GM10266 (cell line): ENCODE measurements at regions not wholly inside any gene's neighbourhood (a gene's known extent, or its start where the extent isn't known, plus 50 kb on each side); places are given as distances from the start of the nearest gene placed in this dataset.

ENCODE experiments used
- DNase-seq: peaks from one replicate; pipeline ENCODE4 v3.0.0; 2012; ENCODE audit errors: extremely low spot score
- TF ChIP-seq, protein P1 (sequence below): IDR thresholded peaks from 2 replicates; pipeline ENCODE4 v1.5.1; 2012; ENCODE audit warnings: mild to moderate bottlenecking, low read depth; ENCODE audit not compliant: control insufficient read depth, insufficient read depth; ENCODE audit errors: missing control alignments

DNA sequence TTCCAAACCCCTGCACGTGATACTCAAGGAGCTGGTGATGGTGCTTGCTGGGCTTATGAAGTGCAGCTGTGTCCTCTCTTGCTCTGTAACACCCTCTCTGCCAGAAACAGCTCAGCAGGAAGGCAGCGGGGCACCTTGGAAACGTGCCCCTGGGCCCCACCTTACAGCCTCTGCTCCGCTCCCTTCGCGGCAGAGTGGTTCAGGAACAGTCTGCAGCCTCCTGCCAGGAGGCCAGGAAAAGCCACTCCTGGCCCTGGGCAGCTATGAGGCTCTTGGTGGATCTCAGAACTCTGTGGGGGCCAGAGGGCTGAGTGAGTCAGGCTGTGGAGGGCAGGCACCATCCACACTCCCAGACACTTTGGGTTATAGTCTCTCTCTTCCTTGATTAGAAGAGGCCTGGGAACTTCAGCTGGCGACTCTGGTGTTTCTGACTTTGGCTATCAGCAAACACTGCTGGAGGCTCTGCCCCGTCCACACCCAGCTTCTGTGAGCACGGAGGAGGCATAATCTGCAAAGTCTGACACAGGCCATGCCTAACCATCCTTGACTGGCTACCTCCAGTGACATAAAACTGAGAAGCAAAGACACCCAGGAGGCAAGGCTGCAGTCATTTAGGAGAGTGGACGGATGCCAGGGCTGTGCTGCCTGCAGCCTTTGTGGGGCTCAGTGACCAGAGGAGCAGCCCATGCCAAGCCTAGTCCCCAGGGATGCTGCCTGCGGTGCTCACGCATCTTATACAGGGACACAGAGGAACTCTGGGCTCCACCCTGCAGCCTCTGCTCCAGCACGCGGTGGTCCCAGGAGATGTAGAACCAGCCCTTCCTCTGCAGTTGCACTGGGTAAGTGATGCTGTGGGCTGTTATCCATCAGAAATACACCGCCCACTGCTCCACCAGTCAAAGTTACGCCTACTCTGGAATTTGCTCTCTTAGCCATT lies 65.3 kb downstream of the METRNL start:
- TF ChIP-seq, protein P1, sequence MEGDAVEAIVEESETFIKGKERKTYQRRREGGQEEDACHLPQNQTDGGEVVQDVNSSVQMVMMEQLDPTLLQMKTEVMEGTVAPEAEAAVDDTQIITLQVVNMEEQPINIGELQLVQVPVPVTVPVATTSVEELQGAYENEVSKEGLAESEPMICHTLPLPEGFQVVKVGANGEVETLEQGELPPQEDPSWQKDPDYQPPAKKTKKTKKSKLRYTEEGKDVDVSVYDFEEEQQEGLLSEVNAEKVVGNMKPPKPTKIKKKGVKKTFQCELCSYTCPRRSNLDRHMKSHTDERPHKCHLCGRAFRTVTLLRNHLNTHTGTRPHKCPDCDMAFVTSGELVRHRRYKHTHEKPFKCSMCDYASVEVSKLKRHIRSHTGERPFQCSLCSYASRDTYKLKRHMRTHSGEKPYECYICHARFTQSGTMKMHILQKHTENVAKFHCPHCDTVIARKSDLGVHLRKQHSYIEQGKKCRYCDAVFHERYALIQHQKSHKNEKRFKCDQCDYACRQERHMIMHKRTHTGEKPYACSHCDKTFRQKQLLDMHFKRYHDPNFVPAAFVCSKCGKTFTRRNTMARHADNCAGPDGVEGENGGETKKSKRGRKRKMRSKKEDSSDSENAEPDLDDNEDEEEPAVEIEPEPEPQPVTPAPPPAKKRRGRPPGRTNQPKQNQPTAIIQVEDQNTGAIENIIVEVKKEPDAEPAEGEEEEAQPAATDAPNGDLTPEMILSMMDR: no peak
- no peak for DNase-seq

DNA sequence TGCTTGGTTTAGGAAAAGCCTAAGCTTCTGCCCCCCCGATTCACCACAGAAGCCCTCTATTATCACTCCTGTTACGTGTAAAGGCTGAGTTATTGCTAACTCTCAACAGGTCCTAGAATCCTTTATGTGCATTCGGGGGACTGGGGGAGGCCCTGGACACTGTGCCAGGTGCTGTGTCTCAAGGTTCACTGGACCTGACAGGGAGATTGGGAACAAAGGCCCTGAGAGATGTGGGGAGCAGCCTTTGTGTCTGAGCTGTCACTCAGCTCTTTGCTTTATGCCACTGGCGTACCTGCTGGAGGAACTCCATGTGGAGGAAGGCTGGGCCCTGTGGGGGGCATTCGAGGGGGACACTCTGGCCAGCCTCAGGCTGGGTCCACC lies 65.9 kb downstream of the METRNL start:
- no peak for DNase-seq

DNA sequence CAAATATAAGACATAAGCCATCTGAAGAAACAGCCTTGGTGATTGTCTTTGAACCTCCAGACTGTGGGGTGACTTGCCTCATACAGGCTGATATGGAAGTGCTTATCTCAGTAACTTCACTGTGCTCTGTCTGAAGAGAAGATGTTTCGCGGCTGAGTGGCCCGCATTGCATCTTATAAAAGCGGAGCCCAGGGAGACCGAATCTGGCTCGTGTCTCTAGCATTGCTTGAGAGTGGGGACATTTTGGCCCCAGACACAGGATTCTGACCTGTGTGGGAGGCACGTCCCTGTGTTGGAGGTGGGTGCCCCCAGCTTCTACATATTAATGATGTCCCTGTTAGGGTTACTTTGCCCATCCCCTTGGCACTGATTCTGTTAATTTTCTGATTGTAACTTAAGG lies 66.4 kb downstream of the METRNL start:
- no peak for DNase-seq
- TF ChIP-seq, protein P1: no peak

More for the DNA sequence above, 65.9 kb downstream of the METRNL start:
- TF ChIP-seq, protein P1: no peak

DNA sequence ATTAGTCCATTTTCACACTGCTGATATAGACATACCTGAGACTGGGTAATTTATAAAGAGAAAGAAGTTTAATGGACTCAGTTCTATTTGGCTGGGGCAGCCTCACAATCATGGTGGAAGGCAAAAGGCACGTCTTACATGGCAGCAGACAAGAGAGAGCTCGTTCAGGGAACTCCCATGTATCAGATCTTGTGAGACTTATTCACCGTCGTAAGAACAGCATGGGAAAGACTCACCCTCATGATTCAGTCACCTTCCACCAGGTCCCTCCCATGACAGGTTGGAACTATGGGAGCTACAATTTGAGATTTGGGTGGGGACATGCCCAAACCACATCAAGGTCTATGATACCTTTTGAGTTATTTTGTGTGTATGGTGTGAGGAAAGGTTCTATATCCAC lies 66.9 kb downstream of the METRNL start:
- TF ChIP-seq, protein P1: no peak
- DNase-seq: no peak

DNA sequence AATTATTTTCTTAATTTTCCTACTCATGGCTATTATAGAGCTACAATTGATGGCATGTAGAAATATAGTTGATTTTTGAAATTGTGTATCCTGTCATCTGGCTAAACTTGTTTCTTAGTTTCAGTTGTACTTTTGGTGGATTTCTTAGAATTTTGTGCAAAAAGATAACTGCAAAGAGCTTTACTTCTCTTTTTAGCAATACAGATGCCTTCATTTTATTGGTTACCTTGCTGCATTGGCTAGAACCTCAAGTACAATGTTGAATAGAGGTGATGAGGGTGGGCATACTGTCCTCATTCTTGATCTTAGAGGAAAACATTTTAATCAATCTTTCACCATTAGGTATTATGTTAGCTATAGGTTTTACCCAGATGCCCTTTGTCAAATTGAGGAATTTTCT lies 67.9 kb downstream of the METRNL start:
- TF ChIP-seq, protein P1: no peak
- no peak for DNase-seq

DNA sequence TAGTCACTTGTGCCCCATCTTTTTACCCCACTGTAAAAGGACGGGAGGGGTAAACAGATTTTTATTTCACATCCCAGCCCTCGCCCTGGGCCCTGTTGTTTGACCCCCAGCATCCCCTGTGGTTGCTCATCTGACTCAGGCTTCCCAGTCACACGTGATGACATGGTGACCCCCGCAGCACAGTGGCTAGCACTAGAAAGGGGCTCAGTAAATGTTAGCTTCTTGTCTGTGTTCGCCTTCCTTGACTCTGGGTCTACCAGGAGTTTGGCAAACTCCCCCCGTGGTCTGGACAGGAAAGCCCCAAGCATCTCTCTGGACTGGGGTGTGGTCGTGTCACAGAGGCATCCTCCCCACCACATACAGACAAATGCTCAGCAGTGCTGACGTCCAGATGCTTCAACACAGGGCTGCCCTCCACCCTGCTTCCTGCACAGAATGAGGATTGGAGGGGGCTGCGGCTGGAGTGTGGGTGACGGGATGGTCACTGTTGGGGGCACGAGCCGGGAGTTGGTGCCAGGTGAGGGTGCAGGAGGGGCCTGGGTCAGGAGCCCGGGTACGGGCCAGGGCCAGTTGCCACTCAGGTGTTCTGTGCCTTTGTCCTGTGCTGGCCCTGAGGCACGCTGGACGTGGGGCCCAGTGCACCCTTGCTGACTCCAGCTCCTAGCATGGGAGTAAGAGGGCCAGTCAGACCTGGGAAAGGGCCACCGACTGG lies 69.1 kb downstream of the METRNL start:
- DNase-seq: no peak
- TF ChIP-seq, protein P1: no peak
